H1 (cell line): ENCODE measurements at regions not wholly inside any gene's neighbourhood (a gene's known extent, or its start where the extent isn't known, plus 50 kb on each side); places are given as distances from the start of the nearest gene placed in this dataset.

Source experiments
- CHD1 ChIP-seq: IDR thresholded peaks from 2 replicates; pipeline ENCODE4 v1.6.1; 2012; ENCODE audit warnings: low read depth, low read length, improper control_type of control experiment
- CHD7 ChIP-seq: fragments of 300-600 bp; sonication (generic); IDR thresholded peaks from 2 replicates; pipeline ENCODE4 v1.7.1; 2012; ENCODE audit warnings: low read length, moderate library complexity, mild to moderate bottlenecking, inconsistent platforms; ENCODE audit not compliant: insufficient replicate concordance
- HDAC6 ChIP-seq: IDR thresholded peaks from one replicate; pipeline ENCODE4 v1.7.1; 2012; ENCODE audit warnings: low read depth, mild to moderate bottlenecking, inconsistent platforms, low read length, moderate library complexity
- RAD21 ChIP-seq, 2 experiments: IDR thresholded peaks in 1 of 2; conservative IDR thresholded peaks in 1 of 2; 2 replicates each; pipeline ENCODE4 v1.6.1; 2011; ENCODE audit warnings: low read depth in 2 of 2, low read length in 2 of 2, improper control_type of control experiment in 1 of 2, inconsistent platforms in 1 of 2, mild to moderate bottlenecking in 1 of 2, moderate library complexity in 1 of 2
- RNF2 ChIP-seq: fragments of 200-900, 300-1000 bp; sonication (generic); IDR thresholded peaks from 2 replicates; pipeline ENCODE4 v1.7.1; 2016; ENCODE audit warnings: borderline replicate concordance, low read depth, mild to moderate bottlenecking, antibody characterized with exemption, low read length; ENCODE audit not compliant: poor library complexity, severe bottlenecking; ENCODE audit errors: missing control alignments
- SUZ12 ChIP-seq: fragments of 200-600 bp; sonication (generic); IDR thresholded peaks from 2 replicates; pipeline ENCODE4 v1.6.1; 2012; ENCODE audit warnings: mild to moderate bottlenecking, inconsistent platforms, low read length, moderate library complexity, mixed read lengths

- no peak for TF ChIP-seq CHD7
- TF ChIP-seq SUZ12 = no peak
- no peak for TF ChIP-seq HDAC6
- TF ChIP-seq CHD1 = no peak
- TF ChIP-seq RNF2 = no peak
- no peak for TF ChIP-seq RAD21 (IDR thresholded peaks at IDR 0.05 in 1 of 2, conservative IDR thresholded peaks at IDR 0.05 in 1 of 2; ENCODE audit: low read depth in 2 of 2, low read length in 2 of 2)
Measured at GRCh38 chr6:127030111-127030510, 88.4 kb upstream of the RSPO3 start (continued).
